ENCODE measurements at regions not wholly inside any gene's neighbourhood (a gene's known extent, or its start where the extent isn't known, plus 50 kb on each side); places are given as distances from the start of the nearest gene placed in this dataset.

- TF ChIP-seq ZNF425 (CRISPR knock-in tag; conservative IDR thresholded peaks at IDR 0.05) = no peak
- no peak for TF ChIP-seq PREB (CRISPR knock-in tag; IDR thresholded peaks at IDR 0.05; ENCODE audit: borderline replicate concordance)
Observed at GRCh38 chr6:125547381-125547780, 202.1 kb upstream of the HEY2 start (continued).

- no peaks in the 10 kb centered on the region for H3K9me3 Mint-ChIP-seq
- peaks cover 27% of the 10 kb centered on the region for H3K4me1 Mint-ChIP-seq
- no peak overlapping the region for H3K4me3 Mint-ChIP-seq
- ChIA-PET CTCF (no interaction called here), POLR2A (no interaction called here)
- no peaks in the 10 kb centered on the region for H3K36me3 Mint-ChIP-seq
- ATAC-seq (peak; percentile 71), DNase-seq (ENCODE audit: low spot score) (no peak)
- no peak overlapping the region for H3K27ac Mint-ChIP-seq
- TF ChIP-seq ZNF425 (CRISPR knock-in tag; conservative IDR thresholded peaks at IDR 0.05) (no peak), EMX1 (CRISPR knock-in tag; IDR thresholded peaks at IDR 0.05) (no peak), ATF1 (CRISPR knock-in tag; IDR thresholded peaks at IDR 0.05) (no peak), RORB (CRISPR knock-in tag; IDR thresholded peaks at IDR 0.05) (no peak), IRF1 (CRISPR knock-in tag; IDR thresholded peaks at IDR 0.05) (no peak), ZSCAN18 (CRISPR knock-in tag; IDR thresholded peaks at IDR 0.05) (no peak), NFATC4 (CRISPR knock-in tag; IDR thresholded peaks at IDR 0.05) (no peak), MLX (CRISPR knock-in tag; IDR thresholded peaks at IDR 0.05) (no peak), PREB (CRISPR knock-in tag; IDR thresholded peaks at IDR 0.05; ENCODE audit: borderline replicate concordance) (no peak)
- no peaks in the 10 kb centered on the region for H3K27me3 Mint-ChIP-seq (ENCODE audit: low read depth)
Observed at GRCh38 chr6:125549202-125549884, 200.1 kb upstream of the HEY2 start.

- ATAC-seq = no peak; the same call in 1 of the 2 replicates
- ChIA-PET POLR2A (interaction anchor here (1.0 to 1.3 kb wide), 2 partner anchors 13 to 19 kb away, joined by 3 read pairs; no protein-coding TSS in a partner anchor), CTCF (no interaction called here)
- no peak for TF ChIP-seq EMX1 (CRISPR knock-in tag; IDR thresholded peaks at IDR 0.05)
- no peak for TF ChIP-seq TEAD4 (CRISPR knock-in tag; IDR thresholded peaks at IDR 0.05)
- no peak for TF ChIP-seq ATF2 (CRISPR knock-in tag; IDR thresholded peaks at IDR 0.05; ENCODE audit: borderline replicate concordance, low read depth)
- TF ChIP-seq JUN (CRISPR knock-in tag; IDR thresholded peaks at IDR 0.05) = no peak
- TF ChIP-seq NR3C1 (CRISPR knock-in tag; conservative IDR thresholded peaks at IDR 0.05; ENCODE audit: low read depth) = no peak
- no peak for TF ChIP-seq PRRX2 (CRISPR knock-in tag; IDR thresholded peaks at IDR 0.05)
- H3K4me1 Mint-ChIP-seq = peaks cover 20% of the 10 kb centered on the region
- no peaks in the 10 kb centered on the region for H3K36me3 Mint-ChIP-seq
- H3K27me3 Mint-ChIP-seq (ENCODE audit: low read depth) = no peaks in the 10 kb centered on the region
- H3K9me3 Mint-ChIP-seq = no peaks in the 10 kb centered on the region
- H3K4me3 Mint-ChIP-seq = no peak overlapping the region
- H3K27ac Mint-ChIP-seq = no peak overlapping the region
- DNase-seq (ENCODE audit: low spot score) = no peak
Observed at GRCh38 chr6:125550892-125551291, 198.5 kb upstream of the HEY2 start.

Data from WTC11 (cell line).